Loucy (cell line): ENCODE measurements at regions not wholly inside any gene's neighbourhood (a gene's known extent, or its start where the extent isn't known, plus 50 kb on each side); places are given as distances from the start of the nearest gene placed in this dataset.

ENCODE experiments used
- EZH2phosphoT487 ChIP-seq: fragments of 200-600 bp; IDR thresholded peaks from 2 replicates; pipeline ENCODE4 v1.6.1; 2018; ENCODE audit warnings: antibody characterized with exemption, mild to moderate bottlenecking, moderate library complexity, borderline replicate concordance
- TF ChIP-seq, protein P1 (sequence below): fragments of 200-600 bp; sonication (generic); conservative IDR thresholded peaks from 2 replicates; pipeline ENCODE4 v1.5.1; 2014; ENCODE audit warnings: mild to moderate bottlenecking, antibody characterized with exemption, low read length

DNA sequence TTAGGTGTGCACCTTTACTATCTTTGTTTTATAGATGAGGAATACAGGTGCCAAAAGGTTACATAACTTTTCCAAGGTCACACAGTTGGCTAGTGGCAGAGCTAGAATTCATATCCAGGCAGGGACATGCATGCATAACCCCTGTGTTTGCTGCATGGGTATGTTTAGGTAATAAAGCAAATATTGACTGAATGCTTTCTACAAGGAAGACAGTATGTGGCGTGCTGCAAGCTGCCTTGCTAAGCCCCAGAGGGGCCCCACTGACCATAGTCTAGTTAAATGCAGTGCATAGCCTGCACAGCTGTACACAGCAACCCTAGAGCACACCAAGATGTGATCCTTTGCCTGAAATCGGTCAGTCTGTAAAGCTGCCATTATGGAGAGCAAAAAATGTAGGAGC, 320.5 kb upstream of the IGFBP7 start:
- TF ChIP-seq, protein P1, sequence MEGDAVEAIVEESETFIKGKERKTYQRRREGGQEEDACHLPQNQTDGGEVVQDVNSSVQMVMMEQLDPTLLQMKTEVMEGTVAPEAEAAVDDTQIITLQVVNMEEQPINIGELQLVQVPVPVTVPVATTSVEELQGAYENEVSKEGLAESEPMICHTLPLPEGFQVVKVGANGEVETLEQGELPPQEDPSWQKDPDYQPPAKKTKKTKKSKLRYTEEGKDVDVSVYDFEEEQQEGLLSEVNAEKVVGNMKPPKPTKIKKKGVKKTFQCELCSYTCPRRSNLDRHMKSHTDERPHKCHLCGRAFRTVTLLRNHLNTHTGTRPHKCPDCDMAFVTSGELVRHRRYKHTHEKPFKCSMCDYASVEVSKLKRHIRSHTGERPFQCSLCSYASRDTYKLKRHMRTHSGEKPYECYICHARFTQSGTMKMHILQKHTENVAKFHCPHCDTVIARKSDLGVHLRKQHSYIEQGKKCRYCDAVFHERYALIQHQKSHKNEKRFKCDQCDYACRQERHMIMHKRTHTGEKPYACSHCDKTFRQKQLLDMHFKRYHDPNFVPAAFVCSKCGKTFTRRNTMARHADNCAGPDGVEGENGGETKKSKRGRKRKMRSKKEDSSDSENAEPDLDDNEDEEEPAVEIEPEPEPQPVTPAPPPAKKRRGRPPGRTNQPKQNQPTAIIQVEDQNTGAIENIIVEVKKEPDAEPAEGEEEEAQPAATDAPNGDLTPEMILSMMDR = no peak
- no peak for TF ChIP-seq EZH2phosphoT487
